Bone marrow (tissue), 2 donors: ENCODE measurements at regions not wholly inside any gene's neighbourhood (a gene's known extent, or its start where the extent isn't known, plus 50 kb on each side); places are given as distances from the start of the nearest gene placed in this dataset.

ENCODE experiments used
- DNase-seq, 2 donors: peaks; one replicate each; lab custom pipeline; 2025; lab: John Stamatoyannopoulos, UW

DNA sequence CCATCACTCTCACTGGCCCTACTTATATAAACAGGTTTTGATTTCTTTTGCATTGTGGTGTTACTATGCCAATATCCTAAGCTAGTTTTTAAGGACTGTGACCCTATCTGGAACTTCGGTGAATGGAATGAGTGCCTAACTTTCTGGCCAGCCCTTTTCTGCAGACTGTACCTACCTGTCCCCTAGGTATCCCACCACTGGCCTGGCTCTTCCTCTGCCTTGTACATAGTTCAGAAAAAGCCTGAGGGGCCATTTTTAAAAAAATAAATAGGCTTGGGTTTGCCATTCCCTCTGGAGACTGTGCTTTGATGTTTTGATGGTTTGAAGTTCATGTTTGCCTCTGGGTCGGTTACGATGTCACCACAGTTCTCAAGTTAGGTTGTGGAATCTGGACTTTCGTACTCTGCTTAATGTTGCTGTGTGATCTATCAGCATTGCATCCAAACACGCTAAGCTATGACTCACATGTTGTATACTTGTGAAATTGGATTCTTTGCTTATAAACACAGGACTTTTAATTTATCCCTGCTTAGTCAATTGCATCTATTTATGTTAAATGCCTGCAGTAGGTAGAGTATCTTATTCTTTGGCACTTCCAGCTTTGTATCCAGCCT, 182.0 kb downstream of the ANKRD50 start:
- DNase-seq = no peak

DNA sequence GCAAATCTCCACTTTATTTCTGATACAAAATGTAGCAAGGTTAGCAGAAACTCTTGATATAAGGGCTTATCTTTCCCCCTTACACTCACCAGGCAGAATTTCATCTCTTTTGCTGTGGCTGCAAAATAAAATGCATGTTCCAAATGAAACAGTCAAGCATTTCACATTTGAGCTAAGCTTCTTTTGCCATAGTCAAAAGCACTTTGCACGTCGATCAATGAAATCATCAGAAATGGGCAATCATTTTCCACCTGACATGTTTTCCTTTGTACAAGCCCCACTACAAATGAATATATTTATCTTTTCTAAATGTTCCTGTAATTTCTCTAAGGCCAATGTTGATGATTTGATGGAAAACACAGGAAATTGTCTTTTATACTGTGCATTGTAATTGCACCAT, 178.4 kb downstream of the ANKRD50 start:
- no peak for DNase-seq

DNA sequence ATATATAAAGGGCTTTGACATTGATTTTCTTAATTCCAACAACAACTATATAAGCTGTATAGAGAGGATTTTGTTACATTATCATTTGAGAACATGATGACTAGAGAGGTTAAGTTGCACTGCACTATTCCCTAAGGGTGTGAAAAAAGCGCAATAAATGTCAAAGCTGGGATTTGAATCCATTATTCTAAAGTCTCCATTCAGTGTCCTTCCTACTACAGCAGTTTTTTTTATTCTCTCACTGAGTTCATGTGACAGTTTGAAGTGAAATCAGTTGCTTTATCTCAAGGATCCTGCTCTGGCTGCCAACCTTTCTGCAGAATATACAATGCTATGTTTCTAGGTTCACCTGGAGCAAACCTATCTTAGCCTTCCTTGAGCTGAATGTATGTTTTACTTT, 177.5 kb downstream of the ANKRD50 start:
- no peak for DNase-seq

DNA sequence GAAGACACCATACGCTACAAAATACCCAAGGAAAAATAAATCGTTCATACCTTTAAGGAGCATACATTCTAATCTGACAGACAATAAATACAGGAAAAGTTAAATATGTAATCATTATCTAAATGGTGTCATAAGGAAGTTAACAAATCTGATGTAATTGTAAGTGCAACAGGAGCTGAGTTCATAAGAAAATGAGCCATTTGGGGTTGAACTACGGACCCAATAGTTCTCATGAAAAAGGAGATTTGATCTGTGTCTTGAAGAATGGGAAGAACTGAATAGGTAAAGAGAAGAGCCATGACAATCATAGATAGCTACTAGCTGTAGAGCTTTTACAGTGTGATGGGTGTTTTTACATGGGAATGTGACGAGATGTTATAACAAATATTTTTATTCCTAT, 175.6 kb downstream of the ANKRD50 start:
- DNase-seq = no peak

DNA sequence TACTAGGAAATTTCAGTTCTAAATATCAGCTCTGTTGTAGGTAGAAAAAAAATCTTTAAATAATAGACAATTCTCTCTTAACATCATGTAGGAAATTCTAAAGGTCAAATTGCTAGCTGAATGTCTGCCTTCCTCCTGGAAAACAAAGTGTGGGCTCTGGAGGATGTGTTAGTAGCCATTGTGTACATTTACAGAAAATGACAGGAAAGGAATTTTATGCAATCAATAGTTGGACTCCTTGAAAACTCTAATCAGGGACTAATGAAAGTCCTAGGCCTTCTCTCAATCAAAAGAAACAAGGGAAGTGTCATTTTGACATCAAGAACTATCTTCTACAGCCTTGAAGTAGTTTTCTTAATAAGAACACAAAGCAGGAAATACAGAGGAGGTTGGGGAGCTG, 174.6 kb downstream of the ANKRD50 start:
- DNase-seq = no peak

DNA sequence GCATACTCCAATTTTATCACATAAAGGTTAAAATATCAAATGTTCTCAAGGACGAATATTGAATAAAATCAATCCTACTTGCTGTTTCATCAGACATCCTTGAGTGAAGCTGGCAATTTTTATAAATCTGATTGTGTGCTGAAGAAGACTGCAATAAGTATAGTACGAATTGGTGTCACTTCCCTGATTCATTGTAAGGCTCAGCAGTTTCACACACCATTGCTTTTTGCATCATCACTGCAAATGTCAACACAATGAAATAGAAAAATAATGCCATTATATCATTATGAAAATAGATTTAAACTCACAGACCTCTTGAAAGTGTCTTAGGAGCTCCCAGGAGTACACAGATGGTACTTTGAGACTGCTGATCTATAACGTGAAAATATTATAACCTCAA, 172.5 kb downstream of the ANKRD50 start:
- DNase-seq = no peak

DNA sequence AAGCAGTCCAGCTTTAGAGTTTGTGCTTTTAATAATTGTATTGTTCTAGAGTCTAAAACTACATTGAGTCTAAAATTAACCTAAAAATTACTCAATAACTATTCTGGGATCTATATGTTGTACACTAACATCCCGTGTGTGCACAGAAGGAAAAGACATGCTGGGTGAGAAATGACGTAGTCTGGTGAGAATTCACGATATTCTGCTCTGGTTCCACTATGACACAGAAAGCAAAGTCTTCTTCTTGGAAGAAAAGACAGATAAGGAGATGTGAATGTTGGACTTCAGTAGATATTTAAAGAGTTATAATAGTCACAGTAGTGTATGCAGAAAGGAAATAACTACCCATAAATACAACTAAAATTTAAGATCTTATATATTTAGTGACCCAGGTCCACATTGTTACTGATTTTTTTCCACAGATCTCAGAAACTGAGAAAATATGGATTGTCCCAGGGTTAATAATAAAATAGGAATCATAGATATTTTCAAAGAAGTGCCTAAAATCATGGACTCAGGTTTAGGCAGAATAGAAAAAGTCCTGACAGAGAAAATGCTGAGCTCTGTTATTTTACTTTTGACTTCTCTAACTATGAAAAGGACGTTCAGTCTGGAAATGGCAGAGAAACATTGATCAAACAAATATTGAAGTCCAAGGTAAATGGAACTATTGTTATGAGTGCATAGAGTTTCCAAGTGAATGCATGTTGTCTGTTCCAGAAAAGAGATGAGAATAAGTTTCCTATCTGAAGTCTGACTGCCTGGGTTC, 170.7 kb downstream of the ANKRD50 start:
- DNase-seq = no peak

DNA sequence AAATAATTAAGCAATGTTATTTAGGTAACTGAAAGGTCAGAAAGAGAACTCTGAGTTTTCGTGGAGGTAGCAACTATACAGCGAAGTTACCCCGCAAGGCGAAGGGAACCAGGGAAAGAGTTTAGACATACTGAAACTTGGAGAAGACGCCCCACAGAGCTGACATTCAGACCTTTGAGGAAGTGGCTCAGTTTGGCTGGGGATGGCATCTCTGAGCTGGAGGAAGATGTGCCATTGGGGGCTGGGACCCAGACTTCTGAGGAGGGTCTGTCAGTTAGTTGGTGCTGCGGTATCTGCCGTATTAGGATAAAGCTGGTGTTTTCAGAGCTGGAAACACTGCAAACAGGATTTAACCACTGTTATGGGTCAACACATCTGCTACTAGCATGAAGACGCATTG, 156.6 kb downstream of the ANKRD50 start:
- DNase-seq = no peak

DNA sequence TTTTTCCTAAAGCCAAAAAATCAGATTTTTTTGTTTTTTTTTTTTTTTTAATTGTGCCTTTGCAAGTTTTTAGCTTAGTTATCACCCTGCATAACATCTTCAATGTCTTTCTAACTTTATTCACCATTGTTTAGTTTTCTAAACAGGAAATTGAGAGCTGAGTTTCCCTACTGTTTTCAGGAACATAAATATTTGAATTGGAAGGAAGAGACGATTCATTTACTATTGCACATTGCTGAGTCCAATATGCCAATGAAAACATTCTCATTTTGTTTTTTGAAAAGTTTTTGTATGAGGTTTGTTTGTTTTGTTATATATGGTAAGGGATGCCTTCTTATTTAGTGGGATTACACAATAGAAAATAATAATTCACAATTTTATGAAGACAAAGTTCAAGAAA, 148.4 kb downstream of the ANKRD50 start:
- DNase-seq = no peak

DNA sequence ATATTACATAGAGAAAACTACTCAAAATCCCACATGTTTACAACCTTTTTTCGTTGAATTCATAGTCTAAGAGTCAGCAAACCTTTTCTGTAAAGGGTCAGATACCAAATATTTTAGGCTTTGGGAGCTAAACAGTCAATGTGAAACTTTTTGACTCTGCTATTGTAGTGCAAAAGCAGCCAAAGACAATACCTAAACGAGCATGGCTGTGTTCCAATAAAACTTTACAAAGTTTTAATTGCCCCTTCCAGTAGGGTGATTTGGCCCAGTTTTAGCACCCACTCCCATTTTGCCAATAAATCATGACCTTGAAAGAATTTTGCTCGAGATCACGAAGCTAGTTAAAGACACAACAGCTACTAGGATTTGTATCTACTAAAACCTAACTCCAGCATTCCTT, 147.2 kb downstream of the ANKRD50 start:
- DNase-seq = no peak

DNA sequence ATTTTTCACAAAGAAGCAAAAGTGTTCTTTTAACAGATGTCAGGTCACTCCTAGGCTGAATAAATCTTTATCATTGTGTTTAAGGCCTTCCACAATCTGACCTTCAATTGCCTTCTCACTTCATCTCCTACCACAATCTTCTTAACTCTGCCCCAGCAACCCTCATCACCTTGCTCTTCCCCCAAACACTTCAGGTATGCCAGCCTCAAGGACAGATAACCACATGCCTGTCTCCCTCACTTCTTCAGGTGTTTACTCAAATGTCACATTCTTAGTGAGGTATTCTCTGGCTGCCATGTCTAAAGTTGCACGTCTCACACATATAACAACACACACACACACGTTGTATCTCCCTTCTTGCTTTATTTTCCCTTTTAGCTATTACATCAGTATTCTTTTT, 146.5 kb downstream of the ANKRD50 start:
- DNase-seq = no peak

DNA sequence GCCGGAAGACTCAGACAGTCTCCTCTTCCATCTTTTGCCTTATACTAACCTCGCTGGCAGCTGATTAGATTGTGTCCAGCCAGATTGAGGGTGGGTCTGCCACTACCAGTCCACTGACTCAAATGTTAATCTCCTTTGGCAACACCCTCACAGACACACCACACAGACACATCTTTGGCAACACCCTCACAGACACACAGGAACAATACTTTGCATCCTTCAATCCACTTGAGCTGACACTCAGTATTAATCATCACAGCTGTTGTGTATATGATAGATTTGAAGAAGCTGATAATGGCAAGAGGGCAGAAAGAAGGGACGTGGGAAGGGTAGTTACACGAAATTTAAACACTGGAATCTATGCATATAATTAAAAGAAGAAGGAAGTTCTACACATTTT, 139.5 kb downstream of the ANKRD50 start:
- no peak for DNase-seq

DNA sequence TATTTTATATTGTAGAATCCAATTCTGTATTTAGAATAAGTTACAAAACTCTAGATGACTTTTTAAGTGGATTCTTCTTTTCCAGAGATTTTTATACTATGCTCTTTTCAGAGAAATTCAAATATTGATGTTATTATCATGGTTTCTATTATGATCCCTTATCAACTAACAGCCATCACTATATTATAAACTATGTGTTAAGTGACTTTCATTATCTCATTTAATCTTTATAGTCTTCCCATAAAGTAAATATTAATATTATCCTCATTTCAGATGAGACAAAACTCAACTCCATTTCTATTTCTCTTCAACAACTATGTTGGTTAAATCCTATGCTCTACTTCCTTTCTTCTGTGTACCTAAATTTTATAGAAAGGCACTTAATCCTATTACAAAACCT, 132.6 kb downstream of the ANKRD50 start:
- DNase-seq = no peak

DNA sequence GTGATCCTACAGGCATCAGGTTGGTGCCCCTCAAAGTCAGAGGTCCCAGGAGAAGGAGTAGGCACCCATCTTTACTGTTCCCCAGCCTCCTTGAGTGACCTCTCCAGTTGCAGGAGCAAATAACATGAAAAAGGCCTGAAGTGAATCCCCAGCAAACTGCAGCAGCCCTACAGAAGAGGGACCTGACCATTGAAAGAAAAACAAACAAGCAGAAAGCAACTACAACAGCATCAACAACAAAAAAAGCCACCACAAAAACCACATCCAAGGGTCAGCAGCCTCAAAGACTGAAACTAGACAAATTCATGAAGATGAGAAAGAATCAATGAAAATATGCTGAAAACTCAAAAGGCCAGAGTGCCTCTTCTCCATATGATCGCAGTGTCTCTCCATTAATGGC, 128.7 kb downstream of the ANKRD50 start:
- DNase-seq = no peak

DNA sequence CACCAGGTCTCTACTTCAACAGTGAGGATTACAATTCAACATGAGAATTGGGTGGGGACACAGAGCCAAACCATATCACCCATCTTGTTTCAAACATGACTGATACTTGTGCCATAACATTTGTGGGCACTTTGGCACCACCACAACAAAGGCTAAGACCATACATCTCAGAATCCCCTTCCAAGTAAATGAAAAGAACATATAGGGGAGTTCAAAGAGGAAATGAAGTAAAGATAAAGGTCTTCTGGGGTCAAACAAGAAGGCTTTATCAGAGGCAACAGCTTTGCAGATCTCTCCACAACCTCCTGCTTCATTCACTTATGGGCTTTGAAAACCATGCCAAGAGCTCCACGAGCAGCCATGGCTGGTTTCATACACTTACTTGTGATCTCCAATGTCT, 122.7 kb downstream of the ANKRD50 start:
- DNase-seq = no peak

DNA sequence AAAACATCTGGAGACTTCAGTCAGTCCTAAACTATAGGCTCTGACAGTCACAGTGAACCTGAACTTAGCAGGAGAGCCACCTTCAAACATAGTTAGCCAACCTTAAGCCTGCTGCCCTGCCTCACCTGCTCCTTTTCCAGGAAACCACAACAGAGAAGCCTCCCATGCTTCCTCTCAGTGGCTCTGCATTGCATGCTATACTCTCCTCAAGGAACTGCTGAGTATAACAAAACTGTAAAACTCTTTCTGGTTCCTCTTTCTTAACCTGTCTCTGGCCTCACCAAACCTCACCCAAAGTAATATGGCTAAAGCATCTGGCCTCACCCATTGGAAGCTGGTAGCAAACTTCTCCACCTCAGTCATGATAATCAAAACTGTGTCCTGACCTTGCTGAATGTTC, 122.1 kb downstream of the ANKRD50 start:
- DNase-seq = no peak

DNA sequence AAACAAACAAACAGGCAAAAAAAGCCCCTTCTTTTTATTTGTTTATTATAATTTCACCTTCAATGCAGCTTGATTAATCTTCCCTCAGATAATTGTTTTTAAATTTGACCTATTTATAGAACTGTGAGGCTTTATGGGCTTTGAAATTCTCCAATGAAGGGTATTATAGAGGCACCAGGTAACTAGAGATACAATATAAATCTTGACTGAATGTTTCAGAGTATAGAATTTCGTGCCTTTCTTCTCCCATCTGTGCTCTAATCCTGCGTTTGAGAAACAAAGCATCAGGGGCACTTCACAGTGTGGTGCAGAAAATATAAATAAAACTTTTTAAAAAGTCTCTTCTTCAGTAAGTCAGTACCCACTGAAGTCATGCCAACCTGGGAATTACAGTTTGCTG, 120.9 kb downstream of the ANKRD50 start:
- no peak for DNase-seq

DNA sequence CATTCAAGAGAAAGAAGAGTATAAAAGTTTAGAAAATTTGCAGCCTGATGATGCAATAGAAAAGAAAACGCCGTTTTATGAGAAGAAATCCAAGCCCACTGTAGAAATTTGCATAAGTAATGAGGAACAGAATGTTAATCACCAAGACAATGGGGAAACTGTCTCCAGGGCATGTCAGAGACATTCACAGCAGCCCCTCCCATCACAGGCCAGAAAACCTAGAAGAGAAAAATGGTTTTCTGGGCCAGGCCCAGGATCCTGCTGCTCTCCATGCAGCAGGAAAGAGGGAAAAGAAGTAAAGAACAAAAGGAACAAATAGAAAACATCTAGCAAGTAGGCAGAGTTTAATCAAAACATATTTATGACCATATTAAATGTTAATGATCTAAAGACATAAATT, 119.0 kb downstream of the ANKRD50 start:
- no peak for DNase-seq

DNA sequence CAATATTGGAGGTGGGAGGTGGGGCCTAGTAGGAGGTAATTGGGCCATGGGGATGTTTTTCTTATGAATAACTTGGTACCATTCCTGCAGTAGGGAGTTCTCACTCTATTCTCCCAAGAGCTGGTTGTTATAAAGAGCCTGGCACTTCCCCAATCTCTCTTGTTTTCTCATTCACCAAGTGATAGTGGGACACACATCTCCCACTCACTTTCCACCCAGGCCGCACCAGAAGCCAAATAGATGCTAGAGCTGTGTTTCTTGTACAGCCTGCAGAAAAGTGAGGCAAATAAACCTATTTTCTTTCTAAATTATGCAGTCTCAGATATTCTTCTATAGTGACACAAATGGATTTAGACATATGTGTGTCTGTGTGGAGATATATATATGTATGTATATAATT, 117.6 kb downstream of the ANKRD50 start:
- DNase-seq = no peak

DNA sequence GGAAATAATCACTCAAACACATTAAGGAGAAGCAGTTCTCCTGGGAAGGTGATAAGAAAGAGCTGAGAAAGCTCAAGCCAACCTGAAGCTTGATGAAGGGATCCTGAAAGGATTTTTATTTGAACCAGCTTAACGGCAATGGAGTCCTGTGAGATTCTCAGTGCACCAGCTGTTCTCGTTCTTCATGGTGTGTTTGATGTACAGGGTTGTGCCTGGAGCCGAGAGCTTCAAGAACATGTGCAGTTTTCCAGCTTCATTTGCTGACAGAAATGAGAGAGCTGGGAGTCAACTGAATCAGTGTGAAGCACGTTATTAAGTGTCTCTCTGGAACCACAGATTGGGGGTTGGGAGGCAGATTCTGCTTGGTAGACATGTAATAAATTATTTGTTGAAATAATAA, 115.7 kb downstream of the ANKRD50 start:
- DNase-seq = no peak

DNA sequence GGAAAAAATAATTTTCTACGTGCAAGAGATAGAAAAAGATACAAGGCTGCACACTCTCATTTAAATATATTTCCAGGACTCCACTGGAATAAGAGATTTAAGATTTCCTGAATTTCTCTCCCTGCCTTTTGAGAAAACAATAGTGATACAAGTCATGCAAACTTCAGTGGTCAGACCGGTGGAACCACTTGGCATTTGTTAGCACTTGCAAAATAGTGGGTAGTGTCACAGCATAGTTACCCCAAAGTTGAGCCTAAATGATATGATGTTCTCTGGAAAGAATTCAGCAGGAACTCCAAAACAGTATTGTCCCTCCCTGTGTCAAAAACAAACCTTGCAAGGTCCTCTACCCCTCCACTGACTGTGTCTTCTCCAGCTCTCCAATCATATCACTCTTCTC, 102.3 kb downstream of the ANKRD50 start:
- no peak for DNase-seq
